ENCODE measurements at regions not wholly inside any gene's neighbourhood (a gene's known extent, or its start where the extent isn't known, plus 50 kb on each side); places are given as distances from the start of the nearest gene placed in this dataset.
A peak's percentile ranks its signal among the peaks of the same experiment; 100 is the strongest.

- Histone ChIP-seq H3K36me3 (ENCODE audit: control insufficient read depth in 2 of 2, insufficient read depth in 2 of 2, low read length in 1 of 2) (no peaks in the 10 kb centered on the region), H3K27me3 (ENCODE audit: control insufficient read depth in 1 of 2, insufficient read depth in 2 of 2, low read length in 2 of 2) (no peaks in the 10 kb centered on the region), H3K9me3 (ENCODE audit: control insufficient read depth in 2 of 2, insufficient read depth in 1 of 2, low read depth in 1 of 2, low read length in 1 of 2) (no peaks in the 10 kb centered on the region), H3K4me3 (ENCODE audit: low read depth in 1 of 2, low read length in 2 of 2) (no peak overlapping the region), H3K4me1 (ENCODE audit: control insufficient read depth in 2 of 2, insufficient read depth in 2 of 2, low read length in 1 of 2) (no peaks in the 10 kb centered on the region), H3K27ac (ENCODE audit: low read depth in 2 of 2, low read length in 1 of 2) (no peak overlapping the region)
- WGBS, 2 donors: 88 to 94% methylated on average over 4 of the region's 4 CpGs
These were observed 152.5 kb upstream of the KLF7 start for GRCh38 chr2:207318181-207318628.

GRCh38 chr2:207319316-207319715 lies 153.6 kb upstream of the KLF7 start:
- Histone ChIP-seq H3K4me3 (ENCODE audit: low read depth in 1 of 2, low read length in 2 of 2) (no peak overlapping the region), H3K27me3 (ENCODE audit: control insufficient read depth in 1 of 2, insufficient read depth in 2 of 2, low read length in 2 of 2) (no peaks in the 10 kb centered on the region), H3K27ac (ENCODE audit: low read depth in 2 of 2, low read length in 1 of 2) (no peak overlapping the region), H3K9me3 (ENCODE audit: control insufficient read depth in 2 of 2, insufficient read depth in 1 of 2, low read depth in 1 of 2, low read length in 1 of 2) (no peaks in the 10 kb centered on the region), H3K36me3 (ENCODE audit: control insufficient read depth in 2 of 2, insufficient read depth in 2 of 2, low read length in 1 of 2) (no peaks in the 10 kb centered on the region), H3K4me1 (ENCODE audit: control insufficient read depth in 2 of 2, insufficient read depth in 2 of 2, low read length in 1 of 2) (no peaks in the 10 kb centered on the region)

- no peaks in the 10 kb centered on the region for H3K36me3 ChIP-seq (ENCODE audit: control insufficient read depth in 2 of 2, insufficient read depth in 2 of 2, low read length in 1 of 2)
- no peak overlapping the region for H3K4me3 ChIP-seq (ENCODE audit: low read depth in 1 of 2, low read length in 2 of 2)
- WGBS, 2 donors: 66 to 73% methylated on average over 5 of the region's 5 CpGs
- no peak overlapping the region for H3K27ac ChIP-seq (ENCODE audit: low read depth in 2 of 2, low read length in 1 of 2)
- H3K9me3 ChIP-seq (ENCODE audit: control insufficient read depth in 2 of 2, insufficient read depth in 1 of 2, low read depth in 1 of 2, low read length in 1 of 2): no peaks in the 10 kb centered on the region
- H3K27me3 ChIP-seq (ENCODE audit: control insufficient read depth in 1 of 2, insufficient read depth in 2 of 2, low read length in 2 of 2): no peaks in the 10 kb centered on the region
- no peaks in the 10 kb centered on the region for H3K4me1 ChIP-seq (ENCODE audit: control insufficient read depth in 2 of 2, insufficient read depth in 2 of 2, low read length in 1 of 2)
These were observed 154.8 kb upstream of the KLF7 start for GRCh38 chr2:207320381-207321159.

DNA sequence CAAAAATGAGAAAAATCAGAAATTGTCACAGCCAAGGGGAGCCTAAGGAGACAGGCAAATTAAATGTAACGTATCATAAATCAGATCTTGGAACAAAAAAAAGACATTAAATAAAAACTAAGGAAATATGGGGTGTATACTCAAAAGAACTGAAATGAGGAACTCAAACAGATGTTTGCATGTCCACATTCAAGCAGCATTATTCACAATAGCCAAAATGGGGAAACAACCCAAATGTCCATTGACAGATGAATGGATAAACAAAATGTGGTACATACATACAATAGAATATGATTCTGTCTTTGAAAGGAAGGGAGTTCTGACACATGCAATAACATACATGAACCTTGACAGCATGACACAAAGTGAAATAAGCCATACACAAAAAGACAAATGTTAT lies 155.8 kb upstream of the KLF7 start:
- H3K27ac ChIP-seq (ENCODE audit: low read depth in 2 of 2, low read length in 1 of 2): no peak overlapping the region
- no peaks in the 10 kb centered on the region for H3K4me1 ChIP-seq (ENCODE audit: control insufficient read depth in 2 of 2, insufficient read depth in 2 of 2, low read length in 1 of 2)
- 88 to 89% methylated on average over 1 of the region's 1 CpG for WGBS, 2 donors
- H3K9me3 ChIP-seq (ENCODE audit: control insufficient read depth in 2 of 2, insufficient read depth in 1 of 2, low read depth in 1 of 2, low read length in 1 of 2): no peaks in the 10 kb centered on the region
- no peak overlapping the region for H3K4me3 ChIP-seq (ENCODE audit: low read depth in 1 of 2, low read length in 2 of 2)
- no peaks in the 10 kb centered on the region for H3K36me3 ChIP-seq (ENCODE audit: control insufficient read depth in 2 of 2, insufficient read depth in 2 of 2, low read length in 1 of 2)
- H3K27me3 ChIP-seq (ENCODE audit: control insufficient read depth in 1 of 2, insufficient read depth in 2 of 2, low read length in 2 of 2): no peaks in the 10 kb centered on the region

DNA sequence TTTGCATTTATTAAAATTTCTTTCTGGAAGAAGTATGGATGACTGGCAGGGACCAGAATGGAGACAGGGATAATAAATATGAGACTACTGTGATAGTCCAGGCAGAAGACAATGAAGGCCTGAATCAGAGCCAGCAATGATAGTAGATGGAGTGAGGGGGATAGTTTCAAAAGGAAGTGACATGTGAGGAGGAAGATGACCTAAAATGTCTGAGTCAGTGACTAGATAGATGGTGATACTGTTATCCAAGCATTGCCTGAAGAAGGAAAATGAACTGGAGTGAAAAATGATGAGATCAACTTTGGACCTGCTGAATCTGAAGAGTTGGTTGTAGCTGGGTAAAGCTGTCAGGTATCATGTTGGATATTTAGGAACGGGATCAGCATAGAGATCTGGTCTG lies 158.3 kb upstream of the KLF7 start:
- Histone ChIP-seq H3K27me3 (ENCODE audit: control insufficient read depth in 1 of 2, insufficient read depth in 2 of 2, low read length in 2 of 2) (no peaks in the 10 kb centered on the region), H3K36me3 (ENCODE audit: control insufficient read depth in 2 of 2, insufficient read depth in 2 of 2, low read length in 1 of 2) (no peaks in the 10 kb centered on the region), H3K27ac (ENCODE audit: low read depth in 2 of 2, low read length in 1 of 2) (no peak overlapping the region), H3K9me3 (ENCODE audit: control insufficient read depth in 2 of 2, insufficient read depth in 1 of 2, low read depth in 1 of 2, low read length in 1 of 2) (no peaks in the 10 kb centered on the region), H3K4me3 (ENCODE audit: low read depth in 1 of 2, low read length in 2 of 2) (no peak overlapping the region), H3K4me1 (ENCODE audit: control insufficient read depth in 2 of 2, insufficient read depth in 2 of 2, low read length in 1 of 2) (no peaks in the 10 kb centered on the region)
- 82 to 83% methylated on average over 1 of the region's 1 CpG for WGBS, 2 donors

GRCh38 chr2:207327513-207327912 lies 161.8 kb upstream of the KLF7 start:
- Histone ChIP-seq H3K4me3 (ENCODE audit: low read depth in 1 of 2, low read length in 2 of 2) (no peak overlapping the region), H3K27me3 (ENCODE audit: control insufficient read depth in 1 of 2, insufficient read depth in 2 of 2, low read length in 2 of 2) (no peaks in the 10 kb centered on the region), H3K4me1 (ENCODE audit: control insufficient read depth in 2 of 2, insufficient read depth in 2 of 2, low read length in 1 of 2) (peaks cover 0 to 3% of the 10 kb centered on the region in 2 donors), H3K27ac (ENCODE audit: low read depth in 2 of 2, low read length in 1 of 2) (no peak overlapping the region), H3K9me3 (ENCODE audit: control insufficient read depth in 2 of 2, insufficient read depth in 1 of 2, low read depth in 1 of 2, low read length in 1 of 2) (no peaks in the 10 kb centered on the region), H3K36me3 (ENCODE audit: control insufficient read depth in 2 of 2, insufficient read depth in 2 of 2, low read length in 1 of 2) (no peaks in the 10 kb centered on the region)
- WGBS, 2 donors: 58 to 64% methylated on average over 1 of the region's 1 CpG

- Histone ChIP-seq H3K4me1 (ENCODE audit: control insufficient read depth in 2 of 2, insufficient read depth in 2 of 2, low read length in 1 of 2) (peaks cover 0 to 3% of the 10 kb centered on the region in 2 donors), H3K27me3 (ENCODE audit: control insufficient read depth in 1 of 2, insufficient read depth in 2 of 2, low read length in 2 of 2) (no peaks in the 10 kb centered on the region), H3K36me3 (ENCODE audit: control insufficient read depth in 2 of 2, insufficient read depth in 2 of 2, low read length in 1 of 2) (no peaks in the 10 kb centered on the region), H3K9me3 (ENCODE audit: control insufficient read depth in 2 of 2, insufficient read depth in 1 of 2, low read depth in 1 of 2, low read length in 1 of 2) (no peaks in the 10 kb centered on the region), H3K27ac (ENCODE audit: low read depth in 2 of 2, low read length in 1 of 2) (no peak overlapping the region), H3K4me3 (ENCODE audit: low read depth in 1 of 2, low read length in 2 of 2) (no peak overlapping the region)
- 60 to 70% methylated on average over 1 of the region's 1 CpG for WGBS, 2 donors
These were observed 163.2 kb upstream of the KLF7 start for GRCh38 chr2:207328944-207329386.

- peak overlapping the region; percentile 26 to 31 for H3K27ac ChIP-seq (ENCODE audit: low read depth in 2 of 2, low read length in 1 of 2)
- H3K4me3 ChIP-seq (ENCODE audit: low read depth in 1 of 2, low read length in 2 of 2): no peak overlapping the region
- H3K9me3 ChIP-seq (ENCODE audit: control insufficient read depth in 2 of 2, insufficient read depth in 1 of 2, low read depth in 1 of 2, low read length in 1 of 2): no peaks in the 10 kb centered on the region
- no peaks in the 10 kb centered on the region for H3K27me3 ChIP-seq (ENCODE audit: control insufficient read depth in 1 of 2, insufficient read depth in 2 of 2, low read length in 2 of 2)
- H3K36me3 ChIP-seq (ENCODE audit: control insufficient read depth in 2 of 2, insufficient read depth in 2 of 2, low read length in 1 of 2): no peaks in the 10 kb centered on the region
- peaks cover 0 to 3% of the 10 kb centered on the region in 2 donors for H3K4me1 ChIP-seq (ENCODE audit: control insufficient read depth in 2 of 2, insufficient read depth in 2 of 2, low read length in 1 of 2)
- 49 to 54% methylated on average over 7 of the region's 7 CpGs for WGBS, 2 donors
These were observed 165.2 kb upstream of the KLF7 start for GRCh38 chr2:207330912-207331311.

- Histone ChIP-seq H3K4me1 (ENCODE audit: control insufficient read depth in 2 of 2, insufficient read depth in 2 of 2, low read length in 1 of 2) (peaks cover 0 to 3% of the 10 kb centered on the region in 2 donors), H3K36me3 (ENCODE audit: control insufficient read depth in 2 of 2, insufficient read depth in 2 of 2, low read length in 1 of 2) (no peaks in the 10 kb centered on the region), H3K27me3 (ENCODE audit: control insufficient read depth in 1 of 2, insufficient read depth in 2 of 2, low read length in 2 of 2) (no peaks in the 10 kb centered on the region), H3K27ac (ENCODE audit: low read depth in 2 of 2, low read length in 1 of 2) (no peak overlapping the region), H3K9me3 (ENCODE audit: control insufficient read depth in 2 of 2, insufficient read depth in 1 of 2, low read depth in 1 of 2, low read length in 1 of 2) (no peaks in the 10 kb centered on the region), H3K4me3 (ENCODE audit: low read depth in 1 of 2, low read length in 2 of 2) (no peak overlapping the region)
- 89 to 92% methylated on average over 6 of the region's 6 CpGs for WGBS, 2 donors
These were observed 165.9 kb upstream of the KLF7 start for GRCh38 chr2:207331674-207332073.
